ENCODE measurements at regions not wholly inside any gene's neighbourhood (a gene's known extent, or its start where the extent isn't known, plus 50 kb on each side); places are given as distances from the start of the nearest gene placed in this dataset.
"Not testable (repeated sequence)": the region's sequence is repeated elsewhere in the genome, so short reads cannot be mapped to it uniquely, and the experiment has no call there.

DNA sequence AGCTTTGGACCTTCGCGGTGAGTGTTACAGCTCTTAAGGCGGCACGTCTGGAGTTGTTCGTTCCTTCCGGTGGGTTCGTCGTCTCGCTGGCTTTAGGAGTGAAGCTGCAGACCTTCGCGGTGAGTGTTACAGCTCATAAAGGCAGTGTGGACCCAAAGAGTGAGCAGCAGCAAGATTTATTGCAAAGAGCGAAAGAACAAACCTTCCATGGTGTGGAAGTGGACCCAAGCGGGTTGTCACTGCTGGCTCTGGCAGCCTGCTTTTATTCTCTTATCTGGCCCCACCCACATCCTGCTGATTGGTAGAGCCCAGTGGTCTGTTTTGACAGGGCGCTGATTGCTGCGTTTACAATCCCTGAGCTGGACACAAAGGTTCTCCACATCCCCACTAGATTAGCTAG is 396.1 kb upstream of the LCORL start:
- TF ChIP-seq POLR2A (IDR thresholded peaks at IDR 0.05), result not testable (repeated sequence)
- TF ChIP-seq, protein P1, sequence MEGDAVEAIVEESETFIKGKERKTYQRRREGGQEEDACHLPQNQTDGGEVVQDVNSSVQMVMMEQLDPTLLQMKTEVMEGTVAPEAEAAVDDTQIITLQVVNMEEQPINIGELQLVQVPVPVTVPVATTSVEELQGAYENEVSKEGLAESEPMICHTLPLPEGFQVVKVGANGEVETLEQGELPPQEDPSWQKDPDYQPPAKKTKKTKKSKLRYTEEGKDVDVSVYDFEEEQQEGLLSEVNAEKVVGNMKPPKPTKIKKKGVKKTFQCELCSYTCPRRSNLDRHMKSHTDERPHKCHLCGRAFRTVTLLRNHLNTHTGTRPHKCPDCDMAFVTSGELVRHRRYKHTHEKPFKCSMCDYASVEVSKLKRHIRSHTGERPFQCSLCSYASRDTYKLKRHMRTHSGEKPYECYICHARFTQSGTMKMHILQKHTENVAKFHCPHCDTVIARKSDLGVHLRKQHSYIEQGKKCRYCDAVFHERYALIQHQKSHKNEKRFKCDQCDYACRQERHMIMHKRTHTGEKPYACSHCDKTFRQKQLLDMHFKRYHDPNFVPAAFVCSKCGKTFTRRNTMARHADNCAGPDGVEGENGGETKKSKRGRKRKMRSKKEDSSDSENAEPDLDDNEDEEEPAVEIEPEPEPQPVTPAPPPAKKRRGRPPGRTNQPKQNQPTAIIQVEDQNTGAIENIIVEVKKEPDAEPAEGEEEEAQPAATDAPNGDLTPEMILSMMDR (IDR thresholded peaks at IDR 0.05 in 4 of 5, conservative IDR thresholded peaks at IDR 0.05 in 1 of 5), result not testable (repeated sequence)

All from gastrocnemius medialis (tissue), 4 donors.